Spleen (tissue), 11 donors: ENCODE measurements at regions not wholly inside any gene's neighbourhood (a gene's known extent, or its start where the extent isn't known, plus 50 kb on each side); places are given as distances from the start of the nearest gene placed in this dataset.

ENCODE experiments used
- DNase-seq: peaks from one replicate; pipeline ENCODE4 v3.0.0-alpha.2; 2020
- H3K27ac ChIP-seq, 8 donors: fragments of 200-600 bp; sonication (generic) in 7 of 8; 1 replicate in 4 of 8; 2 replicates in 4 of 8; pipeline versions ENCODE4 v1.5.0 to v1.8.0; 2016 to 2021; ENCODE audit warnings: inconsistent platforms in 4 of 8, mild to moderate bottlenecking in 4 of 8, moderate library complexity in 1 of 8
- H3K27me3 ChIP-seq, 7 donors: fragments of 200-600 bp; sonication (generic) in 6 of 7; replicated peaks in 1 of 7; 1 replicate in 4 of 7; 2 replicates in 3 of 7; pipeline versions ENCODE4 v1.5.0 to v1.8.0; 2016 to 2021; ENCODE audit warnings: inconsistent platforms in 3 of 7, mild to moderate bottlenecking in 1 of 7
- H3K36me3 ChIP-seq, 6 donors: fragments of 200-600 bp; sonication (generic) in 5 of 6; 1 replicate in 4 of 6; 2 replicates in 2 of 6; pipeline versions ENCODE4 v1.5.0 to v1.8.0; 2016 to 2021; ENCODE audit warnings: inconsistent platforms in 2 of 6
- H3K4me1 ChIP-seq, 6 donors: fragments of 200-600 bp; sonication (generic) in 5 of 6; 1 replicate in 3 of 6; 2 replicates in 3 of 6; pipeline versions ENCODE4 v1.5.0 to v1.8.0; 2016 to 2021; ENCODE audit warnings: inconsistent platforms in 3 of 6
- H3K4me3 ChIP-seq, 8 donors: fragments of 200-600 bp; sonication (generic) in 7 of 8; 1 replicate in 4 of 8; 2 replicates in 4 of 8; pipeline versions ENCODE4 v1.5.0 to v1.8.0; 2016 to 2021; ENCODE audit warnings: inconsistent platforms in 4 of 8, mild to moderate bottlenecking in 4 of 8, moderate library complexity in 2 of 8
- H3K9me3 ChIP-seq, 8 donors: fragments of 200-600 bp; sonication (generic) in 7 of 8; 1 replicate in 4 of 8; 2 replicates in 4 of 8; pipeline versions ENCODE4 v1.5.0 to v1.8.0; 2016 to 2021; ENCODE audit warnings: inconsistent platforms in 4 of 8
- POLR2A ChIP-seq, 3 donors: fragments of 450-650 bp; IDR thresholded peaks; one replicate each; pipeline ENCODE4 v1.5.1; 2017; ENCODE audit warnings: antibody characterized with exemption in 3 of 3, mild to moderate bottlenecking in 1 of 3
- POLR2AphosphoS5 ChIP-seq, 3 donors: sonication (generic); formaldehyde crosslinking; IDR thresholded peaks; one replicate each; pipeline ENCODE4 v1.5.1; 2017; ENCODE audit warnings: antibody characterized with exemption in 3 of 3
- WGBS, 5 donors: extraction: QIAGEN DNeasy Blood & Tissue Kit in 3 of 5; methylation state at CpG; one replicate each; pipeline versions ENCODE4 v1.1.5 to v1.1.7; 2013 to 2018; 5-methylcytosine and 5-hydroxymethylcytosine counted together
- intact Hi-C: fragments of 100-400 bp; cut with DNase I; formaldehyde crosslinking; loops from one replicate; pipeline ENCODE4 v1.15.0; 2023; ENCODE audit warnings: low total_unique reads
- TF ChIP-seq, protein P1 (sequence below), 11 experiments: fragments of 200-600 bp in 7 of 11; fragments of 450-650 bp in 4 of 11; sonication (generic) in 4 of 11; IDR thresholded peaks in 8 of 11; conservative IDR thresholded peaks in 3 of 11; 1 replicate in 7 of 11; 2 replicates in 4 of 11; pipeline versions ENCODE4 v1.4.0 to v1.8.0; 2016 to 2021; ENCODE audit warnings: antibody characterized with exemption in 11 of 11, inconsistent platforms in 4 of 11, mild to moderate bottlenecking in 1 of 11
- donor health status: healthy with polysubstance abuse.
- donor health status: DM: no; HTN: no; CAD: no; lungs with moderate emphysema.
- donor health status: DM: no; HTN: no; CAD: no.
- donor health status: Bipolar disorder and iron deficiency.
- donor health status: healthy.
- donor health status: DM: no; HTN: no; CAD: no.
- donor health status: DM: yes; HTN: yes; CAD: no.

DNA sequence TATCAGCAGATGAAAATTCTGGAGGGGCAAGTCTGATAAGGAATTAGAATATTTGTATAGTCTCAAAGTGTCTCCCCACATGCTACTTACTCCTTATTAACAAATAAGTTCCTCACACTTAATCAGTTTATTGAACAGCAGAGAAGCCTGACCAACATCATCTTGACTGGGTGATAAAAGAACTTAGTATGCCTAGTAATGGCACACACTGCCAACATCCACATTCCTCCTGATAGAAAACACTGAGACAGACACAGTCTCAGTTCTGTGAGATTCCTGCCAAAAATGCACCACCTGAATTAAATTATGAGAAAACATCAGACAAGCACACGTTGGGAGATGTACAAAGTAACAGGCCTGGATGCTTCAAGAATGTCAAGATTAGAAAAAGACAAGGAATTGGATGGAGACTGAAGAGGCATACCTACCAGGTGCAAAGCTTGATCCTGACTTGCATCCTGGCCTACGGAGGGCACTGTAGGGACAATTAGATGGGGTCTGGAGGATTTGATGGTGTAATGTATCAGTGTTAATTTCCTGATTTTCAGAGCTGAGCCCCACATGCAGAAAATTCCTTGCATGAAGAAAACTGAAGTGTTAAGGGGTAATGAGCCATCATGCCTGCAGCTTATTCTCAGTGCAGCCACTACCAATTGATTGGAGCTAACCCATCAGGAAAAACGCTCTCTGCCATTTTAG is 200.4 kb upstream of the SH3BP4 start:
- intact Hi-C loops = no loop called here
- H3K27me3 ChIP-seq = no peaks in the 10 kb centered on the region
- no peaks in the 10 kb centered on the region for H3K4me1 ChIP-seq
- no peak for DNase-seq
- no peak overlapping the region for H3K27ac ChIP-seq
- H3K4me3 ChIP-seq = no peak overlapping the region
- TF ChIP-seq POLR2A (IDR thresholded peaks at IDR 0.05) (no peak), POLR2AphosphoS5 (IDR thresholded peaks at IDR 0.05) (no peak)
- TF ChIP-seq, protein P1, sequence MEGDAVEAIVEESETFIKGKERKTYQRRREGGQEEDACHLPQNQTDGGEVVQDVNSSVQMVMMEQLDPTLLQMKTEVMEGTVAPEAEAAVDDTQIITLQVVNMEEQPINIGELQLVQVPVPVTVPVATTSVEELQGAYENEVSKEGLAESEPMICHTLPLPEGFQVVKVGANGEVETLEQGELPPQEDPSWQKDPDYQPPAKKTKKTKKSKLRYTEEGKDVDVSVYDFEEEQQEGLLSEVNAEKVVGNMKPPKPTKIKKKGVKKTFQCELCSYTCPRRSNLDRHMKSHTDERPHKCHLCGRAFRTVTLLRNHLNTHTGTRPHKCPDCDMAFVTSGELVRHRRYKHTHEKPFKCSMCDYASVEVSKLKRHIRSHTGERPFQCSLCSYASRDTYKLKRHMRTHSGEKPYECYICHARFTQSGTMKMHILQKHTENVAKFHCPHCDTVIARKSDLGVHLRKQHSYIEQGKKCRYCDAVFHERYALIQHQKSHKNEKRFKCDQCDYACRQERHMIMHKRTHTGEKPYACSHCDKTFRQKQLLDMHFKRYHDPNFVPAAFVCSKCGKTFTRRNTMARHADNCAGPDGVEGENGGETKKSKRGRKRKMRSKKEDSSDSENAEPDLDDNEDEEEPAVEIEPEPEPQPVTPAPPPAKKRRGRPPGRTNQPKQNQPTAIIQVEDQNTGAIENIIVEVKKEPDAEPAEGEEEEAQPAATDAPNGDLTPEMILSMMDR (IDR thresholded peaks at IDR 0.05 in 8 of 11, conservative IDR thresholded peaks at IDR 0.05 in 3 of 11) = no peak
- 60 to 76% (median 66%) methylated on average over 3 of the region's 3 CpGs for WGBS, 5 donors
- H3K9me3 ChIP-seq = peaks cover 0 to 3% (median 0%) of the 10 kb centered on the region in 8 donors
- H3K36me3 ChIP-seq = no peaks in the 10 kb centered on the region

DNA sequence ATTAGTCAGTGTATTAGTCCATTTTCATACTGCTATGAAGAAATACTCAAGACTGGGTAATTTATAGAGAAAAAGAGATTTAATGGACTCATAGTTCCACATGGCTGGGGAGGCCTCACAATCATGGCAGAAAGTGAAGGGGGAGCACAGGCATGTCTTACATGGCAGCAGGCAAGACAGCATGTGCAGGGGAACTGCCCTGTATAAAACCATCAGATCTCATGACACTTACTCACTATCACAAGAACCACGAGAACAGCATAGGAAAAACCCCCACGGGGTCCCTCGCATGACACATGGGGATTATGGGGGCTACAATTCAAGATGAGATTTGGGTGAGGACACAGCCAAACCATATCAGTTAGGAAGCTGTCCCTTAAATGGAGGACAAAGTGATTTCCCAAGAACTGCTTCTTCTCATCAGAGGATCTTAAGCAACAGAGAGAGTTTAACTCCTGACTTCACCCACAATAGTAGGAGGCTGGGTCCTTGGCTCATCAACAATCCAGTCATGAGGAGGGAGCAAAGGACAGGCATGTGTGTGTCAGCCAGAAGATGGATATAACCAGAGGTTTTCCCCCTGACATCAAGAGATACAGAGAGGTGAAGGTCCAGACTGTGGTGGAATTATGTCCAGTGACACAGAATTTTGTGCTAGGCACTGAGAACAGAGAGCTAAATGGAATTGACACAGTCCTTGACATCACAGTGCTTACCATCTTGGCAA is 203.8 kb upstream of the SH3BP4 start:
- no peak for DNase-seq
- H3K4me1 ChIP-seq = no peaks in the 10 kb centered on the region
- WGBS, 5 donors = 63 to 85% (median 84%) methylated on average over 3 of the region's 3 CpGs
- TF ChIP-seq POLR2AphosphoS5 (IDR thresholded peaks at IDR 0.05) = no peak
- TF ChIP-seq, protein P1 (IDR thresholded peaks at IDR 0.05 in 8 of 11, conservative IDR thresholded peaks at IDR 0.05 in 3 of 11) = no peak
- no peak for TF ChIP-seq POLR2A (IDR thresholded peaks at IDR 0.05)
- no peak overlapping the region for H3K4me3 ChIP-seq
- no peaks in the 10 kb centered on the region for H3K27me3 ChIP-seq
- no peak overlapping the region for H3K27ac ChIP-seq
- no peaks in the 10 kb centered on the region for H3K36me3 ChIP-seq
- no peaks in the 10 kb centered on the region for H3K9me3 ChIP-seq
- intact Hi-C loops = no loop called here

DNA sequence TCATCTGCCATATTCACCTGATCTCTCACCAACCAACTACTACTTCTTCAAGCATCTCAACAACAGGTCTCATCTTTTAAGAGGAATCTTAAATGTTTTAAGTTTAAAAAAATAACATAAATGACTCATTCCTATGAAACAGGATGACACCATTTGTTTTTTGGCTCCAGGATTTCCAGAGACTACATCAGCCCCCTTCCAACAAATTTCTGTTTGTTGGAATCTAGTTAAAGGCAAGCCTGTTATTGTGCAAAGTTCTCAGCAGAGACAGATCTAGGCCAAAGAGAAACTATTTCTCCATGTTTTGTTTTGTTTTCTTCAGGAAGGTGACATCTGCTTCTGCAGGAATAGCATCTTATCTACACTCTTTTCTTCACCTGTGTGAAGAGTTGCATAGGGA is 204.8 kb upstream of the SH3BP4 start:
- H3K27me3 ChIP-seq = no peaks in the 10 kb centered on the region
- TF ChIP-seq POLR2AphosphoS5 (IDR thresholded peaks at IDR 0.05) = no peak
- TF ChIP-seq POLR2A (IDR thresholded peaks at IDR 0.05) = no peak
- TF ChIP-seq, protein P1 (IDR thresholded peaks at IDR 0.05 in 8 of 11, conservative IDR thresholded peaks at IDR 0.05 in 3 of 11) = no peak
- intact Hi-C loops = no loop called here
- H3K36me3 ChIP-seq = no peaks in the 10 kb centered on the region
- peaks cover 0 to 2% (median 0%) of the 10 kb centered on the region in 8 donors for H3K9me3 ChIP-seq
- H3K4me3 ChIP-seq = no peak overlapping the region
- no peak overlapping the region for H3K27ac ChIP-seq
- H3K4me1 ChIP-seq = no peaks in the 10 kb centered on the region
- DNase-seq = no peak

DNA sequence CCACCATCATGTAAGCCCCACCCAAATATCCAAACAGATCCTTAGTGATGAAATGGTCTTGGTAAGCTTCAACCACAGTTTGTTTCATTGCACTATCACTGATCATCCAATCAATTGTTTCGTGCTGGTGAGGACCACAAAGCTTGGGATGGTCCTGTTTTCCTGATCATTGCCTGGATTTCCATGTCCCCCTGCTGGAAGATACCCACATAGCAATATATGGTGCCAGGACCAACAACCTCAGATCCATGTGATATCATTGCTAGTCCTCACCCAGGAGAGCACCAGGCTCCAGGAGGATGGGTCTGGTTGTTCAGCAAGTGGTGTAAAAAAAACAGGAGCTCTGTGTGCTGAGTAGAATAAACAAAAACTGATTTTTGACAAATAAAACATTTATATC is 206.5 kb upstream of the SH3BP4 start:
- H3K27me3 ChIP-seq = no peaks in the 10 kb centered on the region
- H3K4me3 ChIP-seq = no peak overlapping the region
- no peaks in the 10 kb centered on the region for H3K36me3 ChIP-seq
- H3K27ac ChIP-seq = no peak overlapping the region
- peaks cover 0 to 7% (median 0%) of the 10 kb centered on the region in 8 donors for H3K9me3 ChIP-seq
- WGBS, 5 donors = 78 to 92% (median 84%) methylated on average over 1 of the region's 1 CpG
- DNase-seq = no peak
- TF ChIP-seq POLR2A (IDR thresholded peaks at IDR 0.05) (no peak), POLR2AphosphoS5 (IDR thresholded peaks at IDR 0.05) (no peak)
- TF ChIP-seq, protein P1 (IDR thresholded peaks at IDR 0.05 in 8 of 11, conservative IDR thresholded peaks at IDR 0.05 in 3 of 11) = no peak
- H3K4me1 ChIP-seq = no peaks in the 10 kb centered on the region
- intact Hi-C loops = no loop called here
